ENCODE measurements at regions not wholly inside any gene's neighbourhood (a gene's known extent, or its start where the extent isn't known, plus 50 kb on each side); places are given as distances from the start of the nearest gene placed in this dataset.
"Not testable (repeated sequence)": the region's sequence is repeated elsewhere in the genome, so short reads cannot be mapped to it uniquely, and the experiment has no call there.

DNA sequence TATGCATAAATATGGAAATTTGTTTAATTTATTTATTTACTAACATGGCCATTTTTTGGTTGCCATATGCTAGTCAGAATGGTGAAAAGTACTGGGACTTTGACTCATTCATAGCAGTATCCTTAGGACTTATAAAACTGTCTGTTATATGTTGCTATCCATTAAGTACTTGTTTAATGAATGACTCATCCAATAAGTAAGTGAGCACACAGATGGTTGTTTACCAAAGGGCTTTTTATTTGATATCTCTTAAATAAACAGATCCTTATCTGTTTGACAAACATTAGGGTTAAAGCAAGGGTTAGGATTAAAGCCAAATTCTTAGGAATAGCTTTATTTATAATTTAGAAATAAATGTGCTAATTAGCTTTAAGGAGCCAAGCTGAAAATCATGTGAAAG is 183.4 kb downstream of the FBXO4 start:
- no peak for FAIRE-seq
- ATAC-seq = peak in 2 of 4 donors; percentile 38 to 71

DNA sequence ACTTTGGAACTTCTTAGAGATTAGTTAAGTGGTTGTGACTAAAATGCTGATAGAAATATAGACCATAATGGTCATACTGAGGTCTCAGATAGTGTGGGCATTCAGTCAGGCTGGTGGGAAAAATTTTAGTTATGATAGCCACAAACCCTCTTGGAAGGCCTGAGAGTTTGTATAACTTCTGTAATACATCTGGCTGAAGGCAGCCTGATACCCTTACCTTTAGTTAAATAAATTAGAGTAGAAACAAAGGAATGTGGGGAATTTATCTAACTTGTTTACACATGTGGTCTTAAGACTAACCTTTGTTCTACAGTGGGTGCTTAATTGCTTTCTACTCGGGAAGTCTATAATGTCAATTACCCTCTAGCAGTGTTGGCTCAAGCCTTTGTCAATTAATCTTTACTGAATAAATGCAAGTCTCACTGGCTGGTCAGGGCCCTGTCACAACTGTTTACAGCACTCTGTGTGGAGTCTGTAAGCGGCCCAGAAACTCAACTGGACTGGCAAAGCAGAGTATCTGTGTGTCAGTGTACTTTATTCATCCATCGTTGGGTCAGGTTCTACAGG is 184.0 kb downstream of the FBXO4 start:
- ATAC-seq (no peak), FAIRE-seq (no peak), DNase-seq (no peak)
- H3K4me1 ChIP-seq = no peaks in the 10 kb centered on the region
- no peaks in the 10 kb centered on the region for H3K36me3 ChIP-seq
- no peaks in the 10 kb centered on the region for H3K9me3 ChIP-seq
- H3K4me3 ChIP-seq = no peak overlapping the region
- no peaks in the 10 kb centered on the region for H3K27me3 ChIP-seq
- WGBS, 2 donors = 32 to 35% methylated on average over 3 of the region's 3 CpGs
- H3K27ac ChIP-seq = no peak overlapping the region
- intact Hi-C loops (cut with DNase I) = no loop called here
- TF ChIP-seq, protein P1, sequence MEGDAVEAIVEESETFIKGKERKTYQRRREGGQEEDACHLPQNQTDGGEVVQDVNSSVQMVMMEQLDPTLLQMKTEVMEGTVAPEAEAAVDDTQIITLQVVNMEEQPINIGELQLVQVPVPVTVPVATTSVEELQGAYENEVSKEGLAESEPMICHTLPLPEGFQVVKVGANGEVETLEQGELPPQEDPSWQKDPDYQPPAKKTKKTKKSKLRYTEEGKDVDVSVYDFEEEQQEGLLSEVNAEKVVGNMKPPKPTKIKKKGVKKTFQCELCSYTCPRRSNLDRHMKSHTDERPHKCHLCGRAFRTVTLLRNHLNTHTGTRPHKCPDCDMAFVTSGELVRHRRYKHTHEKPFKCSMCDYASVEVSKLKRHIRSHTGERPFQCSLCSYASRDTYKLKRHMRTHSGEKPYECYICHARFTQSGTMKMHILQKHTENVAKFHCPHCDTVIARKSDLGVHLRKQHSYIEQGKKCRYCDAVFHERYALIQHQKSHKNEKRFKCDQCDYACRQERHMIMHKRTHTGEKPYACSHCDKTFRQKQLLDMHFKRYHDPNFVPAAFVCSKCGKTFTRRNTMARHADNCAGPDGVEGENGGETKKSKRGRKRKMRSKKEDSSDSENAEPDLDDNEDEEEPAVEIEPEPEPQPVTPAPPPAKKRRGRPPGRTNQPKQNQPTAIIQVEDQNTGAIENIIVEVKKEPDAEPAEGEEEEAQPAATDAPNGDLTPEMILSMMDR (IDR thresholded peaks at IDR 0.05) = no peak

More for the DNA sequence above, 183.4 kb downstream of the FBXO4 start:
- TF ChIP-seq, protein P1 (IDR thresholded peaks at IDR 0.05) = no peak
- intact Hi-C loops (cut with DNase I) = no loop called here
- no peak for DNase-seq
- H3K36me3 ChIP-seq = no peaks in the 10 kb centered on the region
- no peak overlapping the region for H3K27ac ChIP-seq
- no peak overlapping the region for H3K4me3 ChIP-seq
- no peaks in the 10 kb centered on the region for H3K27me3 ChIP-seq
- H3K9me3 ChIP-seq = no peaks in the 10 kb centered on the region
- H3K4me1 ChIP-seq = no peaks in the 10 kb centered on the region

DNA sequence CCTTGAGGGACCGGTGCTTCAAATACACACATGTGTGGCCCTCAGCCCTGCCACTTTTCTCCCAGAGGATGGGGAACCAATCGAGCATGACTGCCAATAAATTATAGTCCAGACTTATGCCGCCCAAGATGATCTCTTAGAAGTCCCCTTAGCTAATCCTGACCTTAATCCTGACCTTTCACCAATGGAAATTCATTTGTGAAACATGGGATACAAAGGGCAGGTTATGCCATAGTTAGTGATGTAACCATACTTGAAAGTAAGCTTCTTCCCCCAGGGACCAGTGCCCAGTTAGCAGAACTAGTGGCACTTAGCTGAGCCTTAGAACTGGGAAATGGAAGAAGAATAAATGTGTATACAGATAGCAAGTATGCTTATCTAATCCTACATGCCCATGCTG is 190.6 kb downstream of the FBXO4 start:
- not testable (repeated sequence) for ATAC-seq

DNA sequence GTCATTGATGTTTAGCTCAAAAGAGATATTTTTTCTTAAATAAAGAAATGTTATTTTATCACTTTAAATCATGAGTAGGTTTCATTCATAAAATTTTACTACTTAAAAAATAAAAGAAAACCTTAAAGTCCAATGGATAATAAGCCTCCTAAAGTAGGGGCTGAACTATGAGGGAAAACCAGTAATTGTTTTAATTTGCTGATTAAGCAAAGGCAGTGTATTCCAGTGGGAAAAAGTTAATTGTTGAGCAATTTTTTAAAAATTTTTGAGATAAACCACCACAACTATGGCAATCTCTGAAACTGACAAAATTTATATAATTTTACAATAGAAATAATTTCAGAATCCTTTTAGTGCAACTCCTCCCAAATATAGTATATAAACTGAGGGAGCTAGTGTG is 195.0 kb downstream of the FBXO4 start:
- FAIRE-seq (no peak), DNase-seq (no peak), ATAC-seq (no peak)
- Histone ChIP-seq H3K27ac (no peak overlapping the region), H3K4me3 (no peak overlapping the region), H3K27me3 (no peaks in the 10 kb centered on the region), H3K9me3 (no peaks in the 10 kb centered on the region), H3K4me1 (no peaks in the 10 kb centered on the region), H3K36me3 (no peaks in the 10 kb centered on the region)
- intact Hi-C loops (cut with DNase I) = no loop called here
- TF ChIP-seq, protein P1 (IDR thresholded peaks at IDR 0.05) = no peak

More for the DNA sequence above, 190.6 kb downstream of the FBXO4 start:
- H3K9me3 ChIP-seq; H3K4me1 ChIP-seq; FAIRE-seq; DNase-seq; H3K36me3 ChIP-seq; H3K27ac ChIP-seq; H3K4me3 ChIP-seq; intact Hi-C loops (cut with DNase I); H3K27me3 ChIP-seq: not testable (repeated sequence)
- WGBS, 2 donors = 62 to 68% methylated on average over 3 of the region's 3 CpGs

DNA sequence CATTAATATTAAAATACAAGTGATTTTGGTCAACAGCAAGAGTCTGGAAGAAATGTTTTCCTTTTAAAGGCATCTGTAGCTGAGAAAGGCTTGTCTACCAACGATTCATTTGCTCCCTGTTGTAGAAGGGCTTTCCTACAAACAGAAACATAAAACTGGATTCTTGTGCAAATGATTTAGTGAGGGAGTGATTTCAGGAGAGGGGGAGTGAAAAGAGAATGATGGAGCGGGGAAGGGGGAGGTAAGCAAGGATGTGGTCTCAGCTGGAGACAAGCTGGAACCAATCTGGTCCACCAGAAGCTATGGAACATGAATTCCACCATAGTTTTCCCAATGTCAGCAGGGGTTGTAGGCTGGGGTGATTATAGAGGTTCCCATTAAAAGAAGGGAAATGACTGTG is 196.3 kb downstream of the FBXO4 start:
- H3K27ac ChIP-seq = no peak overlapping the region
- H3K9me3 ChIP-seq = no peaks in the 10 kb centered on the region
- no peak overlapping the region for H3K4me3 ChIP-seq
- intact Hi-C loops (cut with DNase I) = no loop called here
- no peak for ATAC-seq
- WGBS, 2 donors = 46 to 62% methylated on average over 2 of the region's 2 CpGs
- H3K27me3 ChIP-seq = no peaks in the 10 kb centered on the region
- no peaks in the 10 kb centered on the region for H3K4me1 ChIP-seq
- no peaks in the 10 kb centered on the region for H3K36me3 ChIP-seq
- no peak for DNase-seq
- FAIRE-seq = no peak
- TF ChIP-seq, protein P1 (IDR thresholded peaks at IDR 0.05) = no peak

Measured in pancreas (tissue), 10 donors.